ENCODE measurements at regions not wholly inside any gene's neighbourhood (a gene's known extent, or its start where the extent isn't known, plus 50 kb on each side); places are given as distances from the start of the nearest gene placed in this dataset.

DNA sequence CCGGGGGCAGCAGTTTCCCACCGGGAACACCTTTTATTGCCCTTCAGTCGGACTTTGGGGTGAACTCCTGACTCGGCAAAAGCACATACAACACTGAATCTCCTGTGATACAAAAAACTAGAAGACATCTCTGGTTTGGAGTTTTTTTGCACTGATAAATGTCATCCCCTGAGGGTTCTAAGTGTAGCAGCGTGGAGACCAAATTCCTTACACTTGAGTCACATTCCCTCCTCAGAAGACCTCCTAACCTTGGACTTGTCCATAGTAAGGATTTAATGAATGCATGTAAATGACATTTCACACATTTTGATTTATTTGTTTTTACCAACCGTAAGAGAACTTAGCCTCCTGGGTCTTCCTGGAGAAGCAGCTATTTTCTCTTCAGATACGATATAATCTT is 54.0 kb upstream of the GPR45 start:
- TF ChIP-seq, protein P1, sequence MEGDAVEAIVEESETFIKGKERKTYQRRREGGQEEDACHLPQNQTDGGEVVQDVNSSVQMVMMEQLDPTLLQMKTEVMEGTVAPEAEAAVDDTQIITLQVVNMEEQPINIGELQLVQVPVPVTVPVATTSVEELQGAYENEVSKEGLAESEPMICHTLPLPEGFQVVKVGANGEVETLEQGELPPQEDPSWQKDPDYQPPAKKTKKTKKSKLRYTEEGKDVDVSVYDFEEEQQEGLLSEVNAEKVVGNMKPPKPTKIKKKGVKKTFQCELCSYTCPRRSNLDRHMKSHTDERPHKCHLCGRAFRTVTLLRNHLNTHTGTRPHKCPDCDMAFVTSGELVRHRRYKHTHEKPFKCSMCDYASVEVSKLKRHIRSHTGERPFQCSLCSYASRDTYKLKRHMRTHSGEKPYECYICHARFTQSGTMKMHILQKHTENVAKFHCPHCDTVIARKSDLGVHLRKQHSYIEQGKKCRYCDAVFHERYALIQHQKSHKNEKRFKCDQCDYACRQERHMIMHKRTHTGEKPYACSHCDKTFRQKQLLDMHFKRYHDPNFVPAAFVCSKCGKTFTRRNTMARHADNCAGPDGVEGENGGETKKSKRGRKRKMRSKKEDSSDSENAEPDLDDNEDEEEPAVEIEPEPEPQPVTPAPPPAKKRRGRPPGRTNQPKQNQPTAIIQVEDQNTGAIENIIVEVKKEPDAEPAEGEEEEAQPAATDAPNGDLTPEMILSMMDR (IDR thresholded peaks at IDR 0.05): no peak
- no peak for TF ChIP-seq POLR2A (IDR thresholded peaks at IDR 0.05)

All from thyroid gland (tissue), 4 donors.